AG10803 (cell line): ENCODE measurements at regions not wholly inside any gene's neighbourhood (a gene's known extent, or its start where the extent isn't known, plus 50 kb on each side); places are given as distances from the start of the nearest gene placed in this dataset.

Experiments used
- DNase-seq: peaks from one replicate; pipeline ENCODE4 v3.0.0; 2010; ENCODE audit warnings: low read depth
- H3K4me3 ChIP-seq: 2 replicates; pipeline ENCODE4 v1.5.1; 2011; ENCODE audit warnings: mild to moderate bottlenecking, low read length, control low read depth
- TF ChIP-seq, protein P1 (sequence below): conservative IDR thresholded peaks from 2 replicates; pipeline ENCODE4 v1.5.1; 2011; ENCODE audit warnings: mild to moderate bottlenecking, low read length, control low read depth, inconsistent platforms

DNA sequence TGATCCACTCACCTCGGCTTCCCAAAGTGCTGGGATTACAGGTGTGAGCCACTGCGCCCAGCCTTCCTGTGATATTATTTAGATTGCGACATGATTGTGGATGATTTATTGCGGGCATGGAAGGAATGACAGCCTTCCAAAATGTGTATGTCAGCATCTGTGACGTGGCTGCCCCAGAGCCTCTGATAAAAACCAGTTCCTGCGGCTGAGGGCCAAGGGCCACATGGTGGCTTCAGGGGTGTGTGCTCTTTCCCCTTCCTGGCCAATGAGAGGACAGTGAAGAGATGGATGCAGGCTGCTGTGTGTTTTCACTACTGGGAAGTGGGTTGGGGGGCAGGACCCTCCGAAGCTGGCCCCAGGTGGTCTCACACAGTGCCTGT, 57.4 kb upstream of the HGFAC start:
- no peak overlapping the region for H3K4me3 ChIP-seq
- TF ChIP-seq, protein P1, sequence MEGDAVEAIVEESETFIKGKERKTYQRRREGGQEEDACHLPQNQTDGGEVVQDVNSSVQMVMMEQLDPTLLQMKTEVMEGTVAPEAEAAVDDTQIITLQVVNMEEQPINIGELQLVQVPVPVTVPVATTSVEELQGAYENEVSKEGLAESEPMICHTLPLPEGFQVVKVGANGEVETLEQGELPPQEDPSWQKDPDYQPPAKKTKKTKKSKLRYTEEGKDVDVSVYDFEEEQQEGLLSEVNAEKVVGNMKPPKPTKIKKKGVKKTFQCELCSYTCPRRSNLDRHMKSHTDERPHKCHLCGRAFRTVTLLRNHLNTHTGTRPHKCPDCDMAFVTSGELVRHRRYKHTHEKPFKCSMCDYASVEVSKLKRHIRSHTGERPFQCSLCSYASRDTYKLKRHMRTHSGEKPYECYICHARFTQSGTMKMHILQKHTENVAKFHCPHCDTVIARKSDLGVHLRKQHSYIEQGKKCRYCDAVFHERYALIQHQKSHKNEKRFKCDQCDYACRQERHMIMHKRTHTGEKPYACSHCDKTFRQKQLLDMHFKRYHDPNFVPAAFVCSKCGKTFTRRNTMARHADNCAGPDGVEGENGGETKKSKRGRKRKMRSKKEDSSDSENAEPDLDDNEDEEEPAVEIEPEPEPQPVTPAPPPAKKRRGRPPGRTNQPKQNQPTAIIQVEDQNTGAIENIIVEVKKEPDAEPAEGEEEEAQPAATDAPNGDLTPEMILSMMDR = no peak
- DNase-seq = no peak

DNA sequence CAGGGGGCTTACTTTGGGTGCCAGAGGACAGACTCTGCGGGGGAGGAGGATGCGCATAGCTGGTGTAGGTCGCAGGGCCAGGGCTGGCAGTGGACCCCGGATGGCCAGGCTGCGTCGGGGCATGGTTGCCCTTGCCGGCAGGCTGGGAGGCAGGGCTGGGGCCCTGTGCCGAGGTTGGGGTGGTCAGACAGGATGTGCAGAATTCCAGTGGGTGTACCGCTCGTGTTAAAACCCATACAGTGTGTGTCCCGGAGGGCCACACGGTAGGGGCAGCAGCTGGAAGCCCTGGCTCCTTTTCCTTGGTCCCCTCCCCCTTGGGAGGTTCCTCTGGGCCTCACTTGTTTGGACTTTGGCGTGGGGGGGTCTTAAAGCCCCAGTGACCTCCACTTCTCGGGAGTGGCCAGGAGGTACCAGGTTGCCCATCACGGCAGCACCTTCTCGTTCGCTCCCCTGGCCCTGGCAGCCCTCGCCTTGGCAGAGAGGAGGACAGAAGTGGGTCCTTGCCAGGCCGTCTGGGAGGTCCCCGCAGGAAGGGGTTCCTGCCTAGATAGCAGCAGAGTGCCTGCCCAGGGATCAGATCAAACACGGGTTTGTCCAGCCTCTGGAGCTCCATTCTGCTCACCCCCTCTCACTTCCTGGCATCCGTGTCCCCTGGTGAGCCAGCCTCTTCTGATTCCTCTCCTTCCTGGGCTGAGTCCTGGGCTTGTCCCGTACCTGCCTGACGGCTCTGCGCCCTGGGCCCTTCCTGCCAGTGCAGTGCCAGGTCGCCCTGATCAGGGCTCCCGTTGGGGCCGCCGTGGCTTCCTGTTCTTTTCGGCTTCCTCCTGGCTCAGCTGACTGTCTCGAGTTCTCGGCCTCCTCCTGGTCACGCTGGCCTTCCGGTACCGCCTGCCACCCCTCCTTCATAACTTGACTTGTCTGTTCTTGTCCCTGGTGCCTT, 56.7 kb upstream of the HGFAC start:
- TF ChIP-seq, protein P1 = no peak
- H3K4me3 ChIP-seq = no peak overlapping the region
- DNase-seq = no peak

DNA sequence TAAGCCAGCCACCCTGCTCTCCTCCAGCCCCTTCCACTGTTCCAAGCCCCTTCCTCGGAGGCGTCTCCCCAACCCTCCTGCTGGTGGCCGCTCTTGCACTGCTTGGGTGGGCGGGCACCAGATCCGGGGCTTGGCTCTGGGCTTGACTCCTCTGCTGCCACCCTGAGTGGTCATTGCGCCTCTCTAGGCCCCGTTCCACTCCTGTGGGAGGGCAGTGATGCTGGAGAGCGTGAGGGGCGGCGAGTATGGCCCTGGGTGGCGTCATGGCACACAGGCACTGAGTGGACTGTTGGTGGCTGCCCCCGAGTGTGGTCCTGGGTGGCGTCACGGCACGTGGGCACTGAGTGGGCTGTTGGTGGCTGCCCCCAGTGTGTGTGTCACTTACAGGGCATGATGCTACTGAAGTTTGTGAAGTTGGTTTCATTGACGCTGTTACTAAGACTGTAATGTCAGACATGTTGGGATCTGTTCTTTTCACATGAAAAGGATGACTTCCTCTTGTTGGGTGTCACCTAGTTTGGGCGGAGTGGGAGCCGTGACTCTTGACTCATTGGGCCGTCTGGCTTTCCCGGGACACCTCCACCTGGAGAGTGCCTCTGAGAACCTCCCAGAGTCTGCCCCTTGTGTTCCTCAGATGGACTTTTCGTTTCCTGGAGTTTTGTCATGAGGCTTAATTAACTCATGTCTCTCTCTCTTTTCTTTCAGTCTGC, 55.9 kb upstream of the HGFAC start:
- TF ChIP-seq, protein P1 = no peak
- no peak overlapping the region for H3K4me3 ChIP-seq
- DNase-seq = no peak

DNA sequence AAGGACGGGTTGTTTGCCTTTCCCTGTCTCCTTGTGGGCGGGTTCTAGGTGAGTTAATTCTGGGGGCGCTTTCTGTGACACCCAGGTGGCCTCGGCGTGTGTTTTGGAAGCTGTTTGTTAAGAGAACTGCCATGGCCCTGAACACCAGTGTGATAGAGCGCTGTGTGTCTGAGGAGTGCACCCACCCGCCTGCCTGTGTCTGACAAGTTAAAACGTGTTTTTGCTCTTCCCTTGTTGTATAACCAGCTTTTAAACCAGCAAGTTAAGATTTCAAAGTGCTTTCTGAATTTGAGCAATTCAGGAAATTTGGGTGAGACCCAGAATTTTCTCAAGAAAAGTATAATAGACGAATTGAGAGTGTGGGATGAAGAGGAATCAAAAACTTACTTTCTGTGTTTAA, 55.2 kb upstream of the HGFAC start:
- TF ChIP-seq, protein P1 = no peak
- no peak overlapping the region for H3K4me3 ChIP-seq
- no peak for DNase-seq

DNA sequence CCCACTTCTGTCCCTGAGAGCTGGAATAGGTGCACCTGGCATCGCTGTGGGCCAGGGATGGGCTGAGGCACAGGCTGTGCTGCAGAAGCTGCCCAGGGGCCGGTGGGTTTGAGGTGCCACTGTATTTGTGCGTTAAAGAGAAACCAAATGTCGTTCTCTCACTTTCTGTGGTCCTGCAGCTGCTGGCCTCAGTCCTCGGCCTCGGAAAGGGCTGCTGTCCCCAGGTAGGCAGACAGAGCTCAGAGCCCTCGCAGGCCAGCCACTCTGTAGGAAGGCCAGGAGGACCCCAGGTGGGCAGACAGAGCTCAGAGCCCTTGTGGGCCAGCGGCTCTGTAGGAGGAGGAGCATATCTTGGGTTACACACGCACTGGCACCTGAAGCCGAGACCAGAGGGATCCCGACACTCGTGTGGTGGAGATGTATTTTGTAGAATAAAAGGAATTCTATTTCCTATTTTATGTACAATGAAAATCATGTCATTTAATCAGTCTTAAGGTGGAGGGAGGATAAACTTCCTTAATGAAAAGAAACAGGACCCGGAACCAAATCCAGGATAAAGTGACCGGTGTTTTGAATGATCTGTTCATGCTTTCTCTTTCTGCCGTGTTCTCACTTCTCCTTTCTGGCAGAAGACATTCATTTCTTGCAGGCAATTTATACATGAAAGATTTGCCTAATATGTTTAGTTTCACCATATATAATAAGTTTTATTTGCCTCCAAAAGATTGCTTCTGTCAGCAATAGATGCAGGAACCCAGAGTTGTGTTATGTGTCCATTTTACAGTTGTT, 54.4 kb upstream of the HGFAC start:
- H3K4me3 ChIP-seq = peak overlapping the region; percentile 16; the same call in 1 of the 2 replicates
- no peak for DNase-seq
- TF ChIP-seq, protein P1 = no peak

DNA sequence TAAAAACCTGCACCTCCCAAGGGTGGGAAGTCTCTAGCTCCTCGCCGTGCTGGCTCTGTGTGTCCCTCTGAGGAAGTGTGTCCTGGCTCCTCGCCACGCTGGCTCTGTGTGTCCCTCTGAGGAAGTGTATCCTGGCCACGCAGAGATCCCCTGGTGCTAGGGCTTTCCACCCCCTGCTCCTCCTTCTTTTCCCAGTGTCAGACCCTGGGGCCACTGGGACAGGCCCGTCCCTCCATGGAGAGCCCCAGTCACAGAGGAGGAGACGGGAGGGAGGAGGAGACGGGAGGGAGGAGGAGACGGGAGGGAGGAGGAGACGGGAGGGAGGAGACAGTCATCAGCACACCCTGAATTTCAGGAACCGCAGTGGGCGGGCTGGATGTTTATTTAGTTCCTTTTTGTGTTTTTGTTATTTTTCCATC, 53.8 kb upstream of the HGFAC start:
- TF ChIP-seq, protein P1 = no peak
- peak; percentile 26 for DNase-seq
- H3K4me3 ChIP-seq = peak overlapping the region; percentile 49
